ENCODE measurements at regions not wholly inside any gene's neighbourhood (a gene's known extent, or its start where the extent isn't known, plus 50 kb on each side); places are given as distances from the start of the nearest gene placed in this dataset.

- TF ChIP-seq CTCF (IDR thresholded peaks at IDR 0.05): no peak
- ChIA-PET CTCF (no interaction called here), POLR2A (no interaction called here)
- Histone ChIP-seq H3K27ac (ENCODE audit: low read depth in 1 of 2, low read length in 2 of 2) (no peak overlapping the region), H3K27me3 (ENCODE audit: control insufficient read depth in 1 of 2, insufficient read depth in 2 of 2, low read length in 2 of 2) (no peaks in the 10 kb centered on the region), H3K4me3 (ENCODE audit: low read length) (no peak overlapping the region), H3K4me1 (ENCODE audit: insufficient read depth, low read length) (no peaks in the 10 kb centered on the region), H3K9me3 (ENCODE audit: control insufficient read depth in 1 of 2, insufficient read depth in 1 of 2, low read length in 2 of 2) (no peaks in the 10 kb centered on the region), H3K36me3 (ENCODE audit: insufficient read depth, low read length) (no peaks in the 10 kb centered on the region)
- intact Hi-C loops (cut with DNase I, micrococcal nuclease): no loop called here
- ATAC-seq (ENCODE audit: poor library complexity) (no peak), DNase-seq (no peak)
- no peaks in the 10 kb centered on the region for H3K4me1 Mint-ChIP-seq (ENCODE audit: low read depth)
- no peaks in the 10 kb centered on the region for H3K36me3 Mint-ChIP-seq (ENCODE audit: low read depth)
- no peak overlapping the region for H3K4me3 Mint-ChIP-seq
- H3K27ac Mint-ChIP-seq: no peak overlapping the region
- no peaks in the 10 kb centered on the region for H3K9me3 Mint-ChIP-seq
- H3K27me3 Mint-ChIP-seq: no peaks in the 10 kb centered on the region
These were observed 185.6 kb upstream of the NAV3 start for GRCh38 chr12:77644915-77645605.

DNA sequence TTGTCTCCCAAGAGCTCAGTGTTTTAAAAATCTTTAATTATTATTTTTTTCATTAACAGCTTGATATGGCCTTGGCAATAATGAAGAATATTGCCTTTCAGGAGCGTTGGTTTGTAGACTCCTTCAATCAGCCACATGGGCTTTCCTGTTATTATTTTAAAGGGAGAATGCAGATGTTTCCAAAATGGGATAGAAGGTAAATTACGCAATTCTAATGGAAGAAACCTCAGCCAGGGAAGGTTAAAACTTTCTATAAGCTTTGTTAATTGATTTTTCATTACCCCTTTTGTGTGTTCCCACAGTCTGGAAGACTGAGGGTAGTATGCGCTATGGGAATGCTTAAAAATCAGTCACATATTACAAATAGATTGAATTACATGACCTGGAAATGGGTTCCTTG, 188.4 kb upstream of the NAV3 start:
- TF ChIP-seq CTCF (IDR thresholded peaks at IDR 0.05): no peak
- H3K4me1 Mint-ChIP-seq (ENCODE audit: low read depth): no peaks in the 10 kb centered on the region
- POLR2A ChIA-PET: no interaction called here
- H3K27ac ChIP-seq (ENCODE audit: low read depth in 1 of 2, low read length in 2 of 2): no peak overlapping the region
- no peak for DNase-seq
- no peaks in the 10 kb centered on the region for H3K36me3 Mint-ChIP-seq (ENCODE audit: low read depth)
- peaks cover 3% of the 10 kb centered on the region for H3K9me3 Mint-ChIP-seq
- no peak overlapping the region for H3K4me3 ChIP-seq (ENCODE audit: low read length)
- no peak overlapping the region for H3K27ac Mint-ChIP-seq
- intact Hi-C loops (cut with DNase I, micrococcal nuclease): no loop called here
- ATAC-seq (ENCODE audit: poor library complexity): no peak
- CTCF ChIA-PET: no interaction called here
- no peaks in the 10 kb centered on the region for H3K36me3 ChIP-seq (ENCODE audit: insufficient read depth, low read length)
- H3K4me3 Mint-ChIP-seq: no peak overlapping the region
- no peaks in the 10 kb centered on the region for H3K27me3 ChIP-seq (ENCODE audit: control insufficient read depth in 1 of 2, insufficient read depth in 2 of 2, low read length in 2 of 2)
- no peaks in the 10 kb centered on the region for H3K4me1 ChIP-seq (ENCODE audit: insufficient read depth, low read length)
- no peaks in the 10 kb centered on the region for H3K27me3 Mint-ChIP-seq
- H3K9me3 ChIP-seq (ENCODE audit: control insufficient read depth in 1 of 2, insufficient read depth in 1 of 2, low read length in 2 of 2): no peaks in the 10 kb centered on the region

DNA sequence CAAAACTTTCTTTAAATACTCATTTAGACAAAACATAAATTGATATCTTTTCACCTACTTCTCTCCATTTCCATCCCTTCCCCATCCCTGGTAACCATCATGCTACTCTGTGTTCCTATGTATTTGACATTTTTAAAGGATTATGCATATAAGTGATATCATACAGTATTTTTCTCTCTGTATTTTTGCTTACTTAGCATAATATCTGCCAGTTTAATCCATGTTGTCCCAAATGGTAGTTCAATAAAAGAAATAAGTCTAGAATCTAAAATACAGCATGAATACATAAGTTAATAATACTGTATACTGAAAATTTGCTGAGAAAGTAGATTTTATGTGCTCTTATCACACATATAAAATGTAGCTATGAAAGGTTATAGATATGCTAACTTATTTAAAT, 190.3 kb upstream of the NAV3 start:
- DNase-seq (no peak), ATAC-seq (ENCODE audit: poor library complexity) (no peak)
- Mint-ChIP-seq H3K27ac (no peak overlapping the region), H3K9me3 (peaks cover 3% of the 10 kb centered on the region), H3K27me3 (no peaks in the 10 kb centered on the region), H3K4me3 (no peak overlapping the region), H3K4me1 (ENCODE audit: low read depth) (no peaks in the 10 kb centered on the region), H3K36me3 (ENCODE audit: low read depth) (no peaks in the 10 kb centered on the region)
- no peaks in the 10 kb centered on the region for H3K36me3 ChIP-seq (ENCODE audit: insufficient read depth, low read length)
- H3K4me3 ChIP-seq (ENCODE audit: low read length): no peak overlapping the region
- no peaks in the 10 kb centered on the region for H3K27me3 ChIP-seq (ENCODE audit: control insufficient read depth in 1 of 2, insufficient read depth in 2 of 2, low read length in 2 of 2)
- peaks cover 0 to 4% of the 10 kb centered on the region in 2 experiments for H3K9me3 ChIP-seq (ENCODE audit: control insufficient read depth in 1 of 2, insufficient read depth in 1 of 2, low read length in 2 of 2)
- CTCF ChIA-PET: no interaction called here
- no peak overlapping the region for H3K27ac ChIP-seq (ENCODE audit: low read depth in 1 of 2, low read length in 2 of 2)
- no peaks in the 10 kb centered on the region for H3K4me1 ChIP-seq (ENCODE audit: insufficient read depth, low read length)
- TF ChIP-seq CTCF (IDR thresholded peaks at IDR 0.05): no peak
- POLR2A ChIA-PET: no interaction called here
- intact Hi-C loops (cut with DNase I, micrococcal nuclease): no loop called here

Measured in CD4-positive, alpha-beta T cell (primary cell).